WERI-Rb-1 (cell line): ENCODE measurements at regions not wholly inside any gene's neighbourhood (a gene's known extent, or its start where the extent isn't known, plus 50 kb on each side); places are given as distances from the start of the nearest gene placed in this dataset.
"Not testable (repeated sequence)": the region's sequence is repeated elsewhere in the genome, so short reads cannot be mapped to it uniquely, and the experiment has no call there.

Experiments used
- DNase-seq: peaks from one replicate; pipeline ENCODE4 v3.0.0-alpha.2; 2020
- H3K27ac ChIP-seq: fragments of 250-450 bp; sonication (Bioruptor Pico); 2 replicates; pipeline ENCODE4 v1.5.1; 2020; ENCODE audit warnings: mild to moderate bottlenecking, moderate library complexity
- H3K27me3 ChIP-seq: fragments of 250-450 bp; sonication (Bioruptor Pico); 2 replicates; pipeline ENCODE4 v1.5.1; 2021; ENCODE audit warnings: mild to moderate bottlenecking, low read depth, moderate library complexity; ENCODE audit not compliant: insufficient read depth, severe bottlenecking
- H3K36me3 ChIP-seq: fragments of 250-450 bp; sonication (Bioruptor Pico); 2 replicates; pipeline ENCODE4 v1.5.1; 2020; ENCODE audit warnings: mild to moderate bottlenecking, moderate library complexity
- H3K4me3 ChIP-seq: 2 replicates; pipeline ENCODE4 v1.5.1; 2011; ENCODE audit warnings: low read depth, mild to moderate bottlenecking, control low read depth, low read length
- H3K9me3 ChIP-seq: fragments of 250-450 bp; sonication (Bioruptor Pico); 2 replicates; pipeline ENCODE4 v1.5.1; 2021; ENCODE audit warnings: mild to moderate bottlenecking, moderate library complexity; ENCODE audit not compliant: severe bottlenecking
- TF ChIP-seq, protein P1 (sequence below): IDR thresholded peaks from 2 replicates; pipeline ENCODE4 v1.5.1; 2011; ENCODE audit warnings: low read depth, mild to moderate bottlenecking, control low read depth, inconsistent platforms, low read length

DNA sequence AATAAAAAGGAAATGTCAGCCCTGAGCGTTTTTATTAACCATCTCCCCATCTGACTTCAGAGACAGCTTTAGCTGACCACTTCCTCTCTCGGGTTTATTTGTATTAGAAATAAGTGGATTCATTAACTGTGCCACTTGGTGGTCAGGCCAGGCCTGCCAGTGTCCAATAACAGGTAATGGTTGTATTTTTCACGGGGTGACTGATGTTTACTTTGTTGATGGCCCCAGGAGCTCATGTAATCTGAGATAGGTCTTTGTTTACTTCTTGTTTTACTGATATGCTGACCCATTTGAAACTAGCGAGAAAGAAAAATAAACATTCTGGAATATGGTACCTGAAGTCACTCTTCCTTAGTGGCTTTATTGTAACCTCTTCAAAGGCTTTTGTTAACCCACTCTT, 504.3 kb upstream of the SLC35B3 start:
- H3K27ac ChIP-seq = no peak overlapping the region
- H3K27me3 ChIP-seq = no peaks in the 10 kb centered on the region
- no peak overlapping the region for H3K4me3 ChIP-seq
- H3K9me3 ChIP-seq = peaks cover 3% of the 10 kb centered on the region
- TF ChIP-seq, protein P1, sequence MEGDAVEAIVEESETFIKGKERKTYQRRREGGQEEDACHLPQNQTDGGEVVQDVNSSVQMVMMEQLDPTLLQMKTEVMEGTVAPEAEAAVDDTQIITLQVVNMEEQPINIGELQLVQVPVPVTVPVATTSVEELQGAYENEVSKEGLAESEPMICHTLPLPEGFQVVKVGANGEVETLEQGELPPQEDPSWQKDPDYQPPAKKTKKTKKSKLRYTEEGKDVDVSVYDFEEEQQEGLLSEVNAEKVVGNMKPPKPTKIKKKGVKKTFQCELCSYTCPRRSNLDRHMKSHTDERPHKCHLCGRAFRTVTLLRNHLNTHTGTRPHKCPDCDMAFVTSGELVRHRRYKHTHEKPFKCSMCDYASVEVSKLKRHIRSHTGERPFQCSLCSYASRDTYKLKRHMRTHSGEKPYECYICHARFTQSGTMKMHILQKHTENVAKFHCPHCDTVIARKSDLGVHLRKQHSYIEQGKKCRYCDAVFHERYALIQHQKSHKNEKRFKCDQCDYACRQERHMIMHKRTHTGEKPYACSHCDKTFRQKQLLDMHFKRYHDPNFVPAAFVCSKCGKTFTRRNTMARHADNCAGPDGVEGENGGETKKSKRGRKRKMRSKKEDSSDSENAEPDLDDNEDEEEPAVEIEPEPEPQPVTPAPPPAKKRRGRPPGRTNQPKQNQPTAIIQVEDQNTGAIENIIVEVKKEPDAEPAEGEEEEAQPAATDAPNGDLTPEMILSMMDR = no peak
- no peak for DNase-seq
- H3K36me3 ChIP-seq = no peaks in the 10 kb centered on the region

DNA sequence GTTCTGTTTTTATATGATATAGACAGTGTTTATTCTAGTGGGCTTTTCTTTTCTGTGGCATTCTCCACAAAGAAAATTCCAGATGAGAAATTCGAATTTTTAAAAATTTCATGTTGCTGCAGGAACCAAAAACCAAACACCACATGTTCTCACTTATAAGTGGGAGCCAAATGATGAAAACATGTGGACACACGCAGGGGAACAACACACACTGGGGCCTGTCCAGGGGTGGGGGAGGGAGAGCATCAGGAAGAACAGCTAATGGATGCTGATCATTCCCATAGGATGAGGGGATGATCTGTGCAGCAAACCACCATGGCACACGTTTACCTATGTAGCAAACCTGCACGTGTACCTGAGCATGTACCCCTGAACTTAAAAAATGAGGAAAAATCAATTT, 499.0 kb upstream of the SLC35B3 start:
- DNase-seq = no peak
- Histone ChIP-seq H3K27me3 (no peaks in the 10 kb centered on the region), H3K9me3 (peaks cover 3% of the 10 kb centered on the region), H3K4me3 (no peak overlapping the region), H3K27ac (no peak overlapping the region), H3K36me3 (no peaks in the 10 kb centered on the region)
- TF ChIP-seq, protein P1 = no peak

DNA sequence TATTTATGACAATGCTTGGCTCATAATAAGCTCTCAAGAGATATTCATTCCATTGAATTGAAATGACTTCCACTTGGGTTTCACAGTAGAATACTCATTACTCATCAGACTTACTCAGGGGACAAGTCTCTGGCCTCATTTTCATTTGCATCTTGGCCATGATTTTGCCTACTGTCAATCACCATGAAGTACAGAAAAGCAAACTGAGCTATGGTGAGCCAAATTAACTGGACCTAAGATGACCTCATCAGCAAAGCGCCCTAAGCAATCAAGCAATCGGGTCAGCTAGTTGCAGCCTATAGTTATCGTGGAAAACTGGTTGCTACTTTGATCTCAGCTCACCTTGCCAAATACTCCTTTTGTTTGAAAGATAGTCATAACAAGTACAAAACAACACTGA, 494.7 kb upstream of the SLC35B3 start:
- TF ChIP-seq, protein P1 = no peak
- H3K9me3 ChIP-seq = no peaks in the 10 kb centered on the region
- H3K4me3 ChIP-seq = no peak overlapping the region
- DNase-seq = no peak
- no peak overlapping the region for H3K27ac ChIP-seq
- no peaks in the 10 kb centered on the region for H3K27me3 ChIP-seq
- no peaks in the 10 kb centered on the region for H3K36me3 ChIP-seq

DNA sequence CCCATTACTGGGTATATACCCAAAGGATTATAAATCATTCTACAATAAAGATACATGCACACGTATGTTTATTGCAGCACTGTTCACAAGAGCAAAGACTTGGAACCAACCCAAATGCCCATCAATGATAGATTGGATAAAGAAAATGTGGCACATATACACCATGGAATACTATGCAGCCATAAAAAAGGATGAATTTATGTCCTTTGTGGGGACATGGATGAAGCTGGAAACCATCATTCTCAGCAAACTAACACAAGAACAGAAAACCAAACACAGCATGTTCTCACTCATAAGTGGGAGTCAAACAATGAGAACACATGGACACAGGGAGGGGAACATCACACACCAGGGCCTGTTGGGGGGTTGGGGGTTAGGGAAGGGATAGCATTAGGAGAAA, 484.9 kb upstream of the SLC35B3 start:
- not testable (repeated sequence) for H3K27me3 ChIP-seq, H3K36me3 ChIP-seq, DNase-seq, H3K4me3 ChIP-seq, H3K27ac ChIP-seq, H3K9me3 ChIP-seq

DNA sequence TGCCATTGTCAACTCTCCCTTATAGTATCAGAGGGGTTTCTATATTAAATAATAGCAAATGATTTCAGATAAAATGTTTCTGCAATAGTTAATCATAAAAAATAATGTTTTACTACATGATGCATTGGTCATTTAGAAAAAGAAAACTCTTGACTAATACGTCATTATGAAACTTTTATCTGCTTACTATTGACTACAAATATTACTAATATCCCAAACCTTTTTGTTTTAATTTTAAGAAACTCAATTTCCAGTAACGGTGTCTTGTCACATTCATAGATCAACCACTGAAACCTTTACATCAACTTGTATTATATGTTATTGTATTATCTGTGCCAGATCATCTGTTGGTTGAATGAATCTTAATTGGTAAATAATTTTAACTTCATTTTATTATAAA, 482.9 kb upstream of the SLC35B3 start:
- DNase-seq = no peak
- TF ChIP-seq, protein P1 = no peak
- Histone ChIP-seq H3K27ac (no peak overlapping the region), H3K27me3 (no peaks in the 10 kb centered on the region), H3K36me3 (no peaks in the 10 kb centered on the region), H3K9me3 (peaks cover 4% of the 10 kb centered on the region), H3K4me3 (no peak overlapping the region)

DNA sequence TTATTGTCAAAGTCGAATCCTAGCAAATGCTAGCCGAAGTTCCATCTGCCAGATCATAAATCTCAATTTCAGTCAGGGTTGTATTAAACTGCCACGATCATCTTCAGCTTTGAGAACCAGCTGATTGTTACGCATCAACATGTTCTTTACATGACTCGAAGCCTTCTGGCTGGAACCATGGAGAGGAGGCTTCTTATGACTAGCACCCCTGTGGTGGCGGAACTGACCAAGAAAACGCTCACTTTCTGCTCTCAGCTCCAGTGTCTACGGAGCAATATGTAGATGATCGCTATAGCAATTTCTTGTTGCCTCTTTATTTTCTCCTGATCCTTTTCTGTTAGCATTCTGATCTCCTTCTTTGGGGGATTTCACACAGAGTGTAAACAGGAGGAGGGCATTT, 479.4 kb upstream of the SLC35B3 start:
- no peak overlapping the region for H3K4me3 ChIP-seq
- no peaks in the 10 kb centered on the region for H3K27me3 ChIP-seq
- peaks cover 7% of the 10 kb centered on the region for H3K9me3 ChIP-seq
- H3K36me3 ChIP-seq = no peaks in the 10 kb centered on the region
- DNase-seq = no peak
- no peak overlapping the region for H3K27ac ChIP-seq
- TF ChIP-seq, protein P1 = no peak
